ENCODE measurements at regions not wholly inside any gene's neighbourhood (a gene's known extent, or its start where the extent isn't known, plus 50 kb on each side); places are given as distances from the start of the nearest gene placed in this dataset.

GRCh38 chr13:105579821-105580710 lies 955.4 kb downstream of the EFNB2 start:
- TF ChIP-seq GATA2 (IDR thresholded peaks at IDR 0.05; ENCODE audit: low read depth, low read length) (no peak), GATA3 (IDR thresholded peaks at IDR 0.05; ENCODE audit: low read depth, low read length) (no peak)

All from SH-SY5Y (cell line).